GM23338 (cell line): ENCODE measurements at regions not wholly inside any gene's neighbourhood (a gene's known extent, or its start where the extent isn't known, plus 50 kb on each side); places are given as distances from the start of the nearest gene placed in this dataset.

Experiments
- CREB1 ChIP-seq: fragments of 250-450 bp; sonication (Bioruptor Pico); IDR thresholded peaks from 2 replicates; pipeline ENCODE4 v1.5.0; 2020; ENCODE audit warnings: low read depth, mild to moderate bottlenecking, moderate library complexity
- EZH2 ChIP-seq: fragments of 200-600 bp; sonication (generic); IDR thresholded peaks from one replicate; pipeline ENCODE4 v1.8.0; 2017; ENCODE audit warnings: antibody characterized with exemption, mild to moderate bottlenecking, low read depth; ENCODE audit not compliant: unreplicated experiment
- EZH2phosphoT487 ChIP-seq: fragments of 200-600 bp; sonication (generic); IDR thresholded peaks from one replicate; pipeline ENCODE4 v1.8.1; 2018; ENCODE audit warnings: antibody characterized with exemption; ENCODE audit not compliant: unreplicated experiment
- TF ChIP-seq, protein P1 (sequence below), 2 experiments: fragments of 200-600 bp in 1 of 2; sonication (generic) in 1 of 2; conservative IDR thresholded peaks; 2 replicates each; pipeline versions ENCODE4 v1.5.1 to v1.6.1; 2016 to 2017; ENCODE audit warnings: antibody characterized with exemption in 2 of 2, low read depth in 2 of 2, mild to moderate bottlenecking in 2 of 2, moderate library complexity in 1 of 2
- TF ChIP-seq, protein P2 (sequence below): IDR thresholded peaks from one replicate; pipeline ENCODE4 v1.6.1; 2018; ENCODE audit warnings: antibody characterized with exemption; ENCODE audit not compliant: unreplicated experiment

DNA sequence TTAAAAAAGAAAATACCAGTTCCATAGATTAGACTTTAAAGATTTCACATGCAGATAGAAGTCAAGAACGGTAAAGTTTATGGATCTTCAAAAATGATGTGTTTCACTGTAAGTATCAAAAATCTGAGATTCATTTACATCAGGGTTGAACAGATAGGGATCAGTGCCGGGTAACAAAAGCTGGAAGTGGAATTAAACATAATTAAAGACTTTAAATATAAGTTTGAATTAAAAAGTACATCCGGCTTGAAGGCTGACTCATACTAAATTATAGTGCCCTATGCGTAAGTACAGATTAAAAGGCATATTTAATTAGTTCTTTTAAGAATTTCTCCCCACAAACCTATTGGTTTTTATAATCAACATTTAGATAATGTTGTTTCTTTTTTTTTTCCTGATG lies 312.7 kb downstream of the PRL start:
- TF ChIP-seq, protein P1, sequence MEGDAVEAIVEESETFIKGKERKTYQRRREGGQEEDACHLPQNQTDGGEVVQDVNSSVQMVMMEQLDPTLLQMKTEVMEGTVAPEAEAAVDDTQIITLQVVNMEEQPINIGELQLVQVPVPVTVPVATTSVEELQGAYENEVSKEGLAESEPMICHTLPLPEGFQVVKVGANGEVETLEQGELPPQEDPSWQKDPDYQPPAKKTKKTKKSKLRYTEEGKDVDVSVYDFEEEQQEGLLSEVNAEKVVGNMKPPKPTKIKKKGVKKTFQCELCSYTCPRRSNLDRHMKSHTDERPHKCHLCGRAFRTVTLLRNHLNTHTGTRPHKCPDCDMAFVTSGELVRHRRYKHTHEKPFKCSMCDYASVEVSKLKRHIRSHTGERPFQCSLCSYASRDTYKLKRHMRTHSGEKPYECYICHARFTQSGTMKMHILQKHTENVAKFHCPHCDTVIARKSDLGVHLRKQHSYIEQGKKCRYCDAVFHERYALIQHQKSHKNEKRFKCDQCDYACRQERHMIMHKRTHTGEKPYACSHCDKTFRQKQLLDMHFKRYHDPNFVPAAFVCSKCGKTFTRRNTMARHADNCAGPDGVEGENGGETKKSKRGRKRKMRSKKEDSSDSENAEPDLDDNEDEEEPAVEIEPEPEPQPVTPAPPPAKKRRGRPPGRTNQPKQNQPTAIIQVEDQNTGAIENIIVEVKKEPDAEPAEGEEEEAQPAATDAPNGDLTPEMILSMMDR (conservative IDR thresholded peaks at IDR 0.05; ENCODE audit: low read depth in 2 of 2) = no peak
- TF ChIP-seq, protein P2, sequence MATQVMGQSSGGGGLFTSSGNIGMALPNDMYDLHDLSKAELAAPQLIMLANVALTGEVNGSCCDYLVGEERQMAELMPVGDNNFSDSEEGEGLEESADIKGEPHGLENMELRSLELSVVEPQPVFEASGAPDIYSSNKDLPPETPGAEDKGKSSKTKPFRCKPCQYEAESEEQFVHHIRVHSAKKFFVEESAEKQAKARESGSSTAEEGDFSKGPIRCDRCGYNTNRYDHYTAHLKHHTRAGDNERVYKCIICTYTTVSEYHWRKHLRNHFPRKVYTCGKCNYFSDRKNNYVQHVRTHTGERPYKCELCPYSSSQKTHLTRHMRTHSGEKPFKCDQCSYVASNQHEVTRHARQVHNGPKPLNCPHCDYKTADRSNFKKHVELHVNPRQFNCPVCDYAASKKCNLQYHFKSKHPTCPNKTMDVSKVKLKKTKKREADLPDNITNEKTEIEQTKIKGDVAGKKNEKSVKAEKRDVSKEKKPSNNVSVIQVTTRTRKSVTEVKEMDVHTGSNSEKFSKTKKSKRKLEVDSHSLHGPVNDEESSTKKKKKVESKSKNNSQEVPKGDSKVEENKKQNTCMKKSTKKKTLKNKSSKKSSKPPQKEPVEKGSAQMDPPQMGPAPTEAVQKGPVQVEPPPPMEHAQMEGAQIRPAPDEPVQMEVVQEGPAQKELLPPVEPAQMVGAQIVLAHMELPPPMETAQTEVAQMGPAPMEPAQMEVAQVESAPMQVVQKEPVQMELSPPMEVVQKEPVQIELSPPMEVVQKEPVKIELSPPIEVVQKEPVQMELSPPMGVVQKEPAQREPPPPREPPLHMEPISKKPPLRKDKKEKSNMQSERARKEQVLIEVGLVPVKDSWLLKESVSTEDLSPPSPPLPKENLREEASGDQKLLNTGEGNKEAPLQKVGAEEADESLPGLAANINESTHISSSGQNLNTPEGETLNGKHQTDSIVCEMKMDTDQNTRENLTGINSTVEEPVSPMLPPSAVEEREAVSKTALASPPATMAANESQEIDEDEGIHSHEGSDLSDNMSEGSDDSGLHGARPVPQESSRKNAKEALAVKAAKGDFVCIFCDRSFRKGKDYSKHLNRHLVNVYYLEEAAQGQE = no peak
- TF ChIP-seq EZH2phosphoT487 = no peak
- TF ChIP-seq EZH2 = no peak
- no peak for TF ChIP-seq CREB1 (CRISPR knock-in tag)
